ENCODE measurements at regions not wholly inside any gene's neighbourhood (a gene's known extent, or its start where the extent isn't known, plus 50 kb on each side); places are given as distances from the start of the nearest gene placed in this dataset.

DNA sequence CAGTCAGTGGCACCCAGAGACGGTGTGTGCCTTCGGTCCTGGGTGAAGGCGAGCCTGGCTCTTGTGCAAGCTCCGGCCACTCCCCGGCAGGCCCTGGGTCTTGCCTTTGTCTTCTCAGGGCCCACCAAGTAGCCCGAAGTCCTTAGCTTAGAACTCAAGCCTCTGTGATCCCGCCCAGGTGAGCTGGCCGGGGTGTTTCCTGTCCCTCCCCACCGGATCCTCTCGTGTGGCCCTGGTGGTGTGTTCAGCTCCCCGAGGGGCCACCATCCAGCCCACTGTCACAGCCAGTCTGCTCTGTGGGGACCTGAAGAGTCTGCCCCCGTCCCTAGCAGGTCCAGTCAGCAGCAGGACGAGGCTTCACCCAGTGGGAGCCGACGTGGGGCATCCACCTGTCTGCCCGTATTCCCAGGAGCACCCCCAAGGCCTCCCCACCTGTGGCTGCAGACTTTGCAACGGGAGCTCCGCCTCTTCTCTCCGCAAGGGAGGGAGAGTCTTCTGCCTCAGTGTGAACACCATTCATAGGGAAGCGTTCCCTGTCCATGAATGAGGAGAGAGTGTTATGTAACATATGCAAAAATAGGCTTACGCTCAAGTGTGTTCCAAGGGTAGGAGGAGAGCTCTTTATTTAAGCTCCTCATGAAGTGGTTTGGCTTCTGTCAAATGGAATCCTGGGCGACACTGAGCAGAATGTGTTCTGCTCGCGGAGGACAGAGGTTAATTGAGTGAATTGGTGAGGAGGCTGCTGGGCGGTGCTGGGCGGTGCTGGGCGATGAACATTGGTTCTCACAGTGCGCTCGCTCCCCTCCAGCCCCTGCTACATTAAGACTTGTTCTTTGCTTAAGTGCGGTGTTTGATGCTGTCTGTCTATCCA, 108.9 kb downstream of the CRYAA start:
- DNase-seq (ENCODE audit: extremely low read depth in 1 of 2, low read depth in 1 of 2), result no peak

DNA sequence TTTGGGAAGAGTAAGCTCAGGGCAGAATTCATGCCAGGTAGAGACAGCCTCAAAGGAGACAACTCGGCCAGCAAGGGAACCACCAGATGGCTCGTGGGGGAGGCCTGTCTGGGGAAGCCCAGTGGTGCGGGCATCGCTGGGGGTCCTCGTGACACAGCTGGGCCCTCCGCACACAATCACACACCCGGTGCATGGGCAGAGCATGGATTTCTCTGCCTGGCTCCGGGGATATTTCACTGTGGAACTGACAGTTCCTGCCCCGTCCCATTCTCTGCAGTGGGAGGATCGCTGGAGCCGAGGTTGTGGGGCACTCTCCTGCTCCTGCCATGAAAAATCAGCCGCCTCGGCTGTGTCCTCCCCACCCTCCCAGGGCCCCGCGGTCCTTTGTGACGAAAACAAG, 108.0 kb downstream of the CRYAA start:
- DNase-seq (ENCODE audit: extremely low read depth in 1 of 2, low read depth in 1 of 2), result no peak

DNA sequence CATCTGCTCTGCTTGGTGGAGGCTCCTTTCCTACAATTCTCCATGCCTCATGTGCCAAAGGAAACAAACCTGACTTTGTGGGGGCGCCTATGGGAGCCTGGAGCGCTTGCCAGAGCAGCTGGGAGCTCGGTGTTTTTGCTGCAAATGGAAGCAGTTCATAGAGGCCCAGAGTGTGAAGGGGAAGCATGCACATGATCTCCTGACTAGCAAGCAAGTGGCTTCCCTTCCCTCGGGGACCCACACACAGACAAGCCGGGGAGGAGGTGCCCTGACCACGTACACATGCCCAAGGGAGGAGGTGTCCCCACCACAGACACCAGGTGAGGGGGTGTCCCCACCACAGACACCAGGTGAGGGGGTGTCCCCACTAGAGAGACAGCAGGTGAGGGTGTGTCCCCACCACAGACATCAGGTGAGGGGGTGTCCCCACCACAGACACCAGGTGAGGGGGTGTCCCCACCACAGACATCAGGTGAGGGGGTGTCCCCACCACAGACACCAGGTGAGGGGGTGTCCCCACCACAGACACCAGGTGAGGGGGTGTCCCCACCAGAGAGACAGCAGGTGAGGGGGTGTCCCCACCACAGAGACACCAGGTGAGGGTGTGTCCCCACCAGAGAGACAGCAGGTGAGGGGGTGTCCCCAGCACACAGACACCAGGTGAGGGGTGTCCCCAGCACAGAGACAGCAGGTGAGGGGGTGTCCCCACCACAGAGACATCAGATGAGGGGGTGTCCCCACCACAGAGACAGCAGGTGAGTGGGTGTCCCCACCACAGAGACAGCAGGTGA, 106.8 kb downstream of the CRYAA start:
- no peak for DNase-seq (ENCODE audit: extremely low read depth in 1 of 2, low read depth in 1 of 2)

DNA sequence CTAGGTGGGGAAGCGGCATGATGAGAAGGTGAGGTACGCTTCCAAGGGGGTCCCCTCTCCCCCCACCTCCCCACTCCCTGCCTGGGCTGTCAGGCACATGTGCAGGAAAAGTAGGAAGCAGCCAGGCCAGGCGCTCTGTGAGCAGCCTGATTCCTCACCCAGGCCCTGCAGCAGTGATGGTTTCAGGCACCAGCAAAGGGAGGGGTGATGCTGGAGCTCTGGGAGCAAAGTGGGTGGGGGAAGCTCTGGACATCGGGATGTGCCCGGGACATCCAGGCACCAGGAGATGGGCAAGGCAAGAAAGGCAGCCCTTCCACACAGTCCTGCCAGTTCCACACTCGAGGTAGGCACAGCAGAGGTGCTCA, 106.1 kb downstream of the CRYAA start:
- no peak for DNase-seq (ENCODE audit: extremely low read depth in 1 of 2, low read depth in 1 of 2)

DNA sequence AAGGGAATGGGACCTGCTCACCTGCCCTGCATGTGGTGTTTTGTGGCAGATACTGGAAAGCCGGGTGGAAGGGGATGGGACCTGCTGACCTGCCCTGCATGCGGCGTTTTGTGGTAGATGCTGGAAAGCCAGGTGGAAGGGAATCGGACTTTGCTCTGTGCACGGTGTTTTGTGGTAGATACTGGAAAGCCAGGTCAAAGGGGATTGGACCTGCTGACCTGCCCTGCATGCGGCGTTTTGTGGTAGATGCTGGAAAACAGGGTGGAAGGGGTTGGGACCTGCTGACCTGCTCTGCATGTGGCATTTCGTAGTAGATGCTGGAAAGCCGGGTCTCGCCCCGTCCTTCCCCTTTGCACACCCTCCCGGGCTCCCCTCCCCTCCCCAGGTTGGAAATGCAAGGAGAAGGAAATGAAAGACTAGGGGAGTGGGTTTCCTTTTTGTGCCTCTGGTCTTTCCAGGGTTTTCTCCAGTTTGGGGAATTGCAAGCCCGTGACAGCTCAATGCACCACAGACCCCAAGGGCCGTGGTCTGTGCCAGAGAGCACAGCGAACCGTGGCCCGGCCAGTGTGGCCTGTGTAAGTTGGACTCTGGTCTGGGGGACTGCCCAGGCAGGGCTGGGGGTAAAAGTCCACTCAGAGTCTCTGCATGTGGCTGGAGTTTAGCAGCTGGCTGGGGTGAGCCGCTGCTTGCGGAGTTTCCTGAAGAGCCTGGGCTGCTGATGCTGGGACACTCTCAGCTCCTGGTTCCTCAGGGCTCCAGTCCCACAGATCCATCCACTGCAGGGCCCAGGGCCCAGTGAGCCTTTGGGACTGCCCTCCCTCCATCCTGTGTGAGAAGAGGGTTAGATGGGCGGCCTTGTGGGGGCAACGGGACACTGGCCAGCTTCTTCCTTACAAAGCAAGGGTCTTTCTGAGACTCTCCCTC, 105.5 kb downstream of the CRYAA start:
- no peak for DNase-seq (ENCODE audit: extremely low read depth in 1 of 2, low read depth in 1 of 2)

DNA sequence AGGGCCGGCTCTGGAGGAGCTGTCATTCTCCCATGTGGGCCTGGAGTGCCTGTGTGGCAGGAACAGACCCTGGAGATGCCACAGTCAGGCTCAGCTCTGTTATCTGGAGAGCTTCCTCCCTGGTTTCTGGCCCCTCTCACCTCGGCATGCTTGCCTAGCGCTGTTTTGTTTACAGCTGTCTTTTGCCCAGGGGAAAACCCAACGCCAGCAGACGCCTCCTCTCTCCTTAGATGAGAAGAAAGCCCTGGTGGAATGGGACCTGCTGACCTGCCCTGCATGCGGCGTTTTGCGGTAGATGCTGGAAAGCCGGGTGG, 104.9 kb downstream of the CRYAA start:
- no peak for DNase-seq (ENCODE audit: extremely low read depth in 1 of 2, low read depth in 1 of 2)

DNA sequence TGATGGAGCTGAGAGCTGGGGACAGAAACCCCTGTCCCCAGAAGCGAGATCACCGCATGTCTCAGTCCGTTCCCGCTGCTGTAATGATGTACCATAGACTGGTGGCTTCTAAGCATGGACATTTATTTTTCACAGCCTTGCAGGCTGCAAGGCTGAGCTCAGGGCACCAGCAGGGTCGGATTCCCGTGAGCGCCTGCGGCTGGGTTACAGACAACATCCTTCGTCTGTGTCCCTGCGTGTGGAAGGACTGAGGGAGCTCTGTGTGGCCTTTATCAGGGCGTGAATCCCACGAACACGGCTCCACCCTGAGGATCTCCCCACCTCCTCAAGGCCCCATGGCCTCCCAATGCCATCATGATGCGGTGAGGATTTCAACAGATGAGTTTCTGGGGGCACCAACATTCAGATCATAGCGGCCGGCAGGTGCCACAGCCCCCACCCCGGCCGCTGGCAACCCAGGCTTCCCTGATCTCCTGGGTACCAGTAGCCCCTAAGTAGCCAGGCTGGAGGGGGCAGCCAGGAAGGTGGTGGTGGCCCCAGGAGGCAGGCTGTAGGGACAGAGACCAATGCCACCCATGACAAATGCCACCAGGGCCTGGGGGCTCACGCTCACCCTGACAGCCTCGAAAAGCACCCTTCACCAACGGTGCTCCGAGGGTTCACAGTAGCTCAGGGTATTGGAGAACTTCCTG, 104.4 kb downstream of the CRYAA start:
- no peak for DNase-seq (ENCODE audit: extremely low read depth in 1 of 2, low read depth in 1 of 2)

DNA sequence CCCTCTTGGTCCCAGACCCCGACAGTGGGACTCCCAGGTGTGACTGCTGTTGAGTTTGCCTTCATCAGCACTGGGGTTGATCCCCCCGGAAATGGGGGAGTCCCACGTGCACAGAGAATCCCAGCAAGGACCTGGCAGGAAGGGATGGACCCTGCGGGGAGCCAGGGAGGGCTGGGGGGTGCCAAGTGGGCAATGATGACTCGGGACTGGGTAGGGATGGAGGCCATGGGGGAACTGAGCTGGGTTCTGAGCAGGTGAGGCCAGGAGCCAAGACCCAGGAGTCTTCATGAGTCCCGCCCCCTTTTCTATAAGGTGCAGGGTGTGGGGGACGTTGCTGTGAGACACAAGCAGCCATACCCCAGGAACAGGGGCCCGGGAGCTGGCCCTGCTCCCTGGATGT, 103.8 kb downstream of the CRYAA start:
- DNase-seq (ENCODE audit: extremely low read depth in 1 of 2, low read depth in 1 of 2), result no peak

DNA sequence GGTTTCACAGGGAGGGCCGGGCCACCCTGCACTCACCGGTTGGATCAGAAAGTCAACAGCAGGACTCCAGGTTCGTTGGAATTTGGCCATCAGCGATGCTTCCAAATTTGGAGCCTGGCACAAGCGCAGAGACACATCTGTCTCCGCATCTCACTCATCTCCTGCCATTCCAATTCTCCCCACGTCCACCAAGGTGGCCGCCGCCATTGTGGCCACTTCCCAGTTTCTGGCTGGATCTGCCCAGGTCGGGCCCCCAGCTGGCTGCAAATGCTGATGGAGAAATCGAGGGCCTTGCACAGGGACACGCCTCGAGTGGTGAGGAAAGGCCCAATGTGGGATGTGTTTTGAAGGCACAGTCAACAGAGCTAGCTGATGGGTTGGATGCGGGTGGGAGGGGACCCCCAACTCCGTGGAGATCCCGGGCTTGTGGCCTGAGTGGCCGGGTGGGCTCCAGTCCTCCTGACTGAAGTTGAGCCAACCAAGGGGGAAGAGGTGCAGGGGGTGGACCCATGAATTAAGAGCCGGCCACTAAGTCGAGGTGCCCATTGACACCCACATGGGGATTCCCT, 102.7 kb downstream of the CRYAA start:
- no peak for DNase-seq (ENCODE audit: extremely low read depth in 1 of 2, low read depth in 1 of 2)

DNA sequence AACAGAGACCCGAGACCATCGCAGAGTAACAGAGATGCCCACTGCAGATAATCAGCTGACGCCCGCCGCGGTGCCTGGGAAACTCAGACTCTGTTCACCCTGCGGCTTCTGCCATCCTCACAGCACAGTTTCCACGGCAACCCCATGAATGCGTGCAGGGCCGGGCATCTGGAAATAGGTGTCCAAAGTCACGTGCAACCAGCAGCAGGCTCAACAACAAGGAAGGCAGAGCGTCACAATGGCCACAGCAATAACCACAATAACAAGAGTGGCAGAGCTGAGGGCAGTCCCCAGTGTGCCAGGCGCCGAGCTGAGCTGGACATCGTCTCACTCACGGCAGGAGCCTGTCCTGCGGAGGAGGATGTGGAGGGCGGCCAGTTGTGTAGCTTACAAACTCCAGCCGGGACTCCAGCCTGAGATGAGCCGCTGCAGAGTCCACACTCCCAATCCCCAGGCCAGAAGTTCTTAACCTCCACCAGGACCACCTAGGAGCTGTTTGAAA, 102.0 kb downstream of the CRYAA start:
- no peak for DNase-seq (ENCODE audit: extremely low read depth in 1 of 2, low read depth in 1 of 2)

DNA sequence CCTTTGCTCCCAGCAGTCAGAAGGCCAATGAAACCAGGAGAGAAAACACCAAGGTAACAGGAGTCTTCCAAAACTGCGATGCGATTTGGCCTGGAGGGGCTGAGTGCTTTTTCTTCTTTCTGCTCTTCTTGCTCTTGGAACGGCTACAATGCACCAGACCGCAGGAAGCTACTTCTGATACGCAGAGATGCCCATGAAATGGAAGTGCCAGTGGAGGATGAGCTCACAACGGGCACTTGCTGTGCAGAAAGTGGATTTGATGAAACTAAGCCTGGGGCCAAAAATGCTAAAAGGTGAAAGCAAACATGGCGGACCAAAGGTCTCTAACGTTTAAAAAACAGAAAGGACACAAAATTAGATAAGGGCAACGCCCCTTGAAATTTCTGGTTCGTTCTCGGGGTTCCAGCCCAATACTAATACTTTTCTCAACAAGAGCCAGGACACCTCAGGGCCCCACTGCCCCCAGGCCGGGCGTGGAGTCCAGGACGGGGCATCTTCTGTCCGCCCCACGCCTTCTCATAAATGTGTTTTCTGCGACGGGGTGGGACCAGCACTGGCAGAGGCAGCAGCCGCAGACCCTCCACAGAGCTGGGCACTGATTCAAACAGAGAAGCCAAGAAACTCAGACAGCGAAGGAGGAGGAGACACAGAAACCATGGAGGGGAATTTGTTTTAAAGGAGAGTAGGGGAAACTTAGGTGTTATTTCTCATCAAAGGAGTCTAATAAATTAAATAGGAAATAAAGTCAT, 101.3 kb downstream of the CRYAA start:
- DNase-seq (ENCODE audit: extremely low read depth in 1 of 2, low read depth in 1 of 2), result no peak

DNA sequence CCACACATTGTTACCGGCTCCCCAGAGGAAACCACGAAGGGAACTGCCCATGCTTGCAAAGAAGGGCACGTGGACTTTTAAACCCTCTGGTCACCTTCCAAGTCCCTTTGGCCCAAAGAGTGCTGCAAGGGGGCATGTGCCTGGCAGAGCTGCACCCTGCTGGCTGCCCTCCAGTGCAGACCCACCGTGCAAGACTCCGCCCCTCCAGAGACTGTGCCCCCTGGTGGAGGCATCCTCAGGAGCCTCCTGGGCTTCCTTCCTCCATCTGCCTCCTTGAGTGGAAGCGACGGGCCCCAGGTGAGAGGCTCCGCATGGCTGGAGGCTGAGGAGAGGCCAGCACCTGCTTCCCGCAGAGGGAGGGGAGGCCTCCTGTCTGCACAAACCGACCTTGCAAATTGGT, 100.6 kb downstream of the CRYAA start:
- DNase-seq (ENCODE audit: extremely low read depth in 1 of 2, low read depth in 1 of 2), result peak in 1 of 2 donors; percentile 15

DNA sequence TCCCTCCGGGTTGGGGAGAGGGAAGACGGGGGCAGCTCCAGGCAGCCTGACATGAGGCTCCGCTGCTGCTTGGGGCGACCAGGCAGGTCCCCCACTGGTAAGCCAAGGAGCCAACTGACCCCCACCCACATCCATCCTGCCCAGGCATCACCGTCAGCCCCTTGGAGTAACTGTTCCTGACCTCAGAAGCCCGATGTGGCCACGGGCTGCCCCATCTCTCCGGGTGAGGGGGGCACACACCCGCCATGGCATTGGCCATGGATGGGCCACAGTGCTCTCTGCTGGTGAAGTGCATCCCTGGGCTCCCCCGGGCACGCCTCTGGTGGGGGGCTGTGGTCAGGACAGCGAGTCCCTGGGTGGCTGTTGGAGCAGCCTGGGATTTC, 100.0 kb downstream of the CRYAA start:
- DNase-seq (ENCODE audit: extremely low read depth in 1 of 2, low read depth in 1 of 2), result no peak

DNA sequence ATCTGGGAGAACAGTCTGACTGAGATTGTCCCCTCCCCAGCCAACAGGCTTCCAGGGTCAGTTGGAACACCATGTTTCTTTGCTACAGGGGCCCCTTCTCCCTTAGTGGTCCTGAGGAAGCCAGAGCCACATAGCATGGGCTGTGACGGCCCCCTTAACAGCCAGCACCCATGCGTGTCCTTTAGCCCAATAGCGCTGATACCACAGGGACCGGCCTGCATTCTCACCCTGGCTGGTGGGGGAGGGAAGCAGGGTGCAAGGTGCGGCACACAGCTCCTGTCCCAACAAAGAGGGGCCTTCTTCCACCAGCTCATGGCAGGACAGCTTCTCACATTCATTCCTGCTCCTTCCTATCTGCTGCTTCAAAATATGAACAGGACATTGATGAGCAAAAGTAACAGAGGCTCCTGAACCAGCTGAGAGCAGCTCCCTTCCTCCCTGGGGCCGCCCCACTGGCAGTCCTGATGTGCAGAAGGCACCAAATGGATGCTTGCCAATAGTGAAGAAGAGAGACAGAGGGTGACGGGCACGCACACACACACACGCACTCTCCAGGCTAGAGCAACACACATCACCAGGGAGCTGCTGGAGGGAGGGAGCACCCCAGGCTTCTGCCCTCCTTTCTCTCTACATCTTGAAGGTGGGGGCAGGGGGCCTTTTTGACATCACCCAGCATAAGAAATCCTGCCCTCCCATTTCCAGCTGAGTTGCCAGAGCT, 99.4 kb downstream of the CRYAA start:
- DNase-seq (ENCODE audit: extremely low read depth in 1 of 2, low read depth in 1 of 2), result no peak

DNA sequence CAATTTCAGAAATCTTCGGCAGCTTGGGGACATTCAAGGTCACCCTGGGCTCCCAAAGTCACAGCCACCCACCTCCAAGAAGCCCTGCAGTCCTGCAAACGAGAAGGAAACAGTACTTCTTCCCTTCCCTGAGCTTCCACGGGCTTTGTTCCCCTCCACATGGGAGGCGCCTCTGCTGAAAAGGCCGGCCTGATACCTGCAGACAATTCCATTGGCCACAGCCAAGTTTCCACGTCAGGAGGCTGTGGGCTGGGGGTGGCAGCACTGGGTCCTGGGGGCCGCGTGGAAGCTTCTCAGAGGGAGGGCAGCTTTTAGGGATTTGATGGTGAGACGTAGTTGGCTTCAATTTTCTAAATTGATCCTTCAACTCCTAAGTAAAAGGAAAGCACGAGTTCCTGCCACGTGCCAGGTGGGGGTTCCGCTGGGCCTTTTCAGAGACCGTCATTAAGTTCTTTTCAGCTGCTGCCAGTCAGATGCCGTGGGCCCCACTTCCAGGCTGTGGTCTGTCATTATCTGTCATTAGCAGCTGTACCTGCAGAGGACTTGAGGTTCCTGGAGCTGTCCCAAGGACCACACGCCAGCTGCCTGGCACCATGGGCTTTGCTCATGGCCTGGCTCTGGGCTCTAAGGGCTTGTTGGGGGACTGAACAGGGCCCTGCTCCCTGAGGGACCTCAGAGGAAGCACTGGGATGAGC, 98.7 kb downstream of the CRYAA start:
- no peak for DNase-seq (ENCODE audit: extremely low read depth in 1 of 2, low read depth in 1 of 2)

DNA sequence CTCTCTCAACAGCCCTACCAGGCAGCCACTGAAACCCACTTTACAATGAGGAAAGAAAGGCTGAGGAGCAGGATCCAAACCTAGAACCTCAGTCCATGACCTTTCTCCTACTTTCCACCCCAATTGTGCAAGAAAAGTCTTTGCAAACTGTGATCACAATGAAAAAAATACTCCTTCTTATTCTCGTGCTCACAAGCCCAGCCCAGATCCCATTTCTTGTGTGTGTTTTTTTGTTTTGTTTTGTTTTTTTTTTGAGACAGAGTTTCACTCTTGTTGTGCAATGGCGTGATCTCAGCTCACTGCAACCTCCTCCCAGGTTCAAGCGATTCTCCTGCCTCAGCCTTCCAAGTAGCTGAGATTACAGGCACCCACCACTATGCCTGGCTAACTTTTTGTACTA, 97.7 kb downstream of the CRYAA start:
- DNase-seq (ENCODE audit: extremely low read depth in 1 of 2, low read depth in 1 of 2), result no peak

DNA sequence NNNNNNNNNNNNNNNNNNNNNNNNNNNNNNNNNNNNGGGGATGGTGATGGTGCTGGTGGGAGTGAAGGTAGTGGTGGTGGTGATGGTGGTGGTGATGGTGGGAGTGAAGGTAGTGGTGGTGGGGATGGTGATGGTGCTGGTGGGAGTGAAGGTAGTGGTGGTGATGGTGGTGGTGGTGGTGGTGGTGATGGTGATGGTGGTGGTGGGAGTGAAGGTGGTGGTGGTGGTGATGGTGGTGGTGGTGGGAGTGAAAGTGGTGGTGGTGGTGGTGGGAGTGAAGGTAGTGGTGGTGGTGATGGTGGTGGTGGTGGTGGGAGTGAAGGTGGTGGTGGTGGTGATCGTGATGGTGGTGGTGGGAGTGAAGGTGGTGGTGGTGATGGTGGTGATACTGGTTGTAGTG, 93.6 kb downstream of the CRYAA start:
- no peak for DNase-seq (ENCODE audit: extremely low read depth in 1 of 2, low read depth in 1 of 2)

Measured in stimulated activated CD8-positive, alpha-beta memory T cell treated with anti-CD3 and anti-CD28 coated beads, Interleukin-7, amount 100 ng/mL, for 48 hours (primary cell).